Adrenal gland (tissue), 5 donors: ENCODE measurements at regions not wholly inside any gene's neighbourhood (a gene's known extent, or its start where the extent isn't known, plus 50 kb on each side); places are given as distances from the start of the nearest gene placed in this dataset.

Experiments
- CTCF ChIP-seq, 6 experiments: fragments of 450-650 bp in 4 of 6; fragments of 200-600 bp in 2 of 6; sonication (generic) in 1 of 6; IDR thresholded peaks; 1 replicate in 5 of 6; 2 replicates in 1 of 6; pipeline versions ENCODE4 v1.5.1 to v1.8.0; 2016 to 2021; ENCODE audit warnings: antibody characterized with exemption in 6 of 6, mild to moderate bottlenecking in 2 of 6, moderate library complexity in 1 of 6
- POLR2A ChIP-seq, 2 donors: fragments of 450-650 bp; IDR thresholded peaks; one replicate each; pipeline ENCODE4 v1.6.1; 2017; ENCODE audit warnings: antibody characterized with exemption in 2 of 2, mild to moderate bottlenecking in 2 of 2, moderate library complexity in 1 of 2
- donor health status: DM: no; HTN: no; CAD: no.

GRCh38 chr18:25813110-25813509 lies 277.3 kb downstream of the SS18 start:
- TF ChIP-seq CTCF (IDR thresholded peaks at IDR 0.05) = no peak
- TF ChIP-seq POLR2A (IDR thresholded peaks at IDR 0.05) = no peak
